ENCODE measurements at regions not wholly inside any gene's neighbourhood (a gene's known extent, or its start where the extent isn't known, plus 50 kb on each side); places are given as distances from the start of the nearest gene placed in this dataset.

- TF ChIP-seq, protein P1, sequence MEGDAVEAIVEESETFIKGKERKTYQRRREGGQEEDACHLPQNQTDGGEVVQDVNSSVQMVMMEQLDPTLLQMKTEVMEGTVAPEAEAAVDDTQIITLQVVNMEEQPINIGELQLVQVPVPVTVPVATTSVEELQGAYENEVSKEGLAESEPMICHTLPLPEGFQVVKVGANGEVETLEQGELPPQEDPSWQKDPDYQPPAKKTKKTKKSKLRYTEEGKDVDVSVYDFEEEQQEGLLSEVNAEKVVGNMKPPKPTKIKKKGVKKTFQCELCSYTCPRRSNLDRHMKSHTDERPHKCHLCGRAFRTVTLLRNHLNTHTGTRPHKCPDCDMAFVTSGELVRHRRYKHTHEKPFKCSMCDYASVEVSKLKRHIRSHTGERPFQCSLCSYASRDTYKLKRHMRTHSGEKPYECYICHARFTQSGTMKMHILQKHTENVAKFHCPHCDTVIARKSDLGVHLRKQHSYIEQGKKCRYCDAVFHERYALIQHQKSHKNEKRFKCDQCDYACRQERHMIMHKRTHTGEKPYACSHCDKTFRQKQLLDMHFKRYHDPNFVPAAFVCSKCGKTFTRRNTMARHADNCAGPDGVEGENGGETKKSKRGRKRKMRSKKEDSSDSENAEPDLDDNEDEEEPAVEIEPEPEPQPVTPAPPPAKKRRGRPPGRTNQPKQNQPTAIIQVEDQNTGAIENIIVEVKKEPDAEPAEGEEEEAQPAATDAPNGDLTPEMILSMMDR (conservative IDR thresholded peaks at IDR 0.05 in 1 of 2, IDR thresholded peaks at IDR 0.05 in 1 of 2; ENCODE audit: extremely low read depth in 1 of 2, insufficient read depth in 1 of 2, low read depth in 1 of 2, low read length in 2 of 2): no peak
- no peak for TF ChIP-seq EZH2 (IDR thresholded peaks at IDR 0.05; ENCODE audit: borderline replicate concordance, low read length)
Observed at GRCh38 chr2:221943076-221943810, 355.6 kb downstream of the PAX3 start.

Data from mammary epithelial cell (primary cell).